IPS DF 4.7 (cell line): ENCODE measurements at regions not wholly inside any gene's neighbourhood (a gene's known extent, or its start where the extent isn't known, plus 50 kb on each side); places are given as distances from the start of the nearest gene placed in this dataset.

Experiments used
- DNase-seq: peaks from one replicate; pipeline ENCODE4 v3.0.0-alpha.2; 2013; ENCODE audit warnings: low spot score; ENCODE audit errors: extremely low read depth

- DNase-seq = no peak
Observed at GRCh38 chr3:13174011-13174802, 101.0 kb upstream of the IQSEC1 start.

GRCh38 chr3:13173186-13173585, 100.0 kb upstream of the IQSEC1 start:
- DNase-seq = no peak

GRCh38 chr3:13172644-13173013, 99.4 kb upstream of the IQSEC1 start:
- no peak for DNase-seq

- no peak for DNase-seq
Observed at GRCh38 chr3:13171704-13172643, 98.7 kb upstream of the IQSEC1 start.

- no peak for DNase-seq
Observed at GRCh38 chr3:13170317-13170716, 97.1 kb upstream of the IQSEC1 start.

GRCh38 chr3:13168391-13168790, 95.2 kb upstream of the IQSEC1 start:
- no peak for DNase-seq

- no peak for DNase-seq
Observed at GRCh38 chr3:13167829-13168228, 94.6 kb upstream of the IQSEC1 start.

GRCh38 chr3:13167064-13167743, 94.0 kb upstream of the IQSEC1 start:
- DNase-seq = no peak

- DNase-seq = no peak
Observed at GRCh38 chr3:13166243-13167063, 93.2 kb upstream of the IQSEC1 start.

- no peak for DNase-seq
Observed at GRCh38 chr3:13165576-13165975, 92.3 kb upstream of the IQSEC1 start.

- DNase-seq = no peak
Observed at GRCh38 chr3:13164893-13165492, 91.8 kb upstream of the IQSEC1 start.

GRCh38 chr3:13163848-13164382, 90.7 kb upstream of the IQSEC1 start:
- DNase-seq = no peak

GRCh38 chr3:13162549-13163320, 89.5 kb upstream of the IQSEC1 start:
- peak; percentile 36 for DNase-seq

- DNase-seq = no peak
Observed at GRCh38 chr3:13161771-13162535, 88.7 kb upstream of the IQSEC1 start.

GRCh38 chr3:13161021-13161759, 88.0 kb upstream of the IQSEC1 start:
- DNase-seq = no peak

- no peak for DNase-seq
Observed at GRCh38 chr3:13160619-13161018, 87.4 kb upstream of the IQSEC1 start.

GRCh38 chr3:13159890-13160289, 86.7 kb upstream of the IQSEC1 start:
- DNase-seq = no peak

- DNase-seq = no peak
Observed at GRCh38 chr3:13158871-13159270, 85.6 kb upstream of the IQSEC1 start.
